RWPE1 (cell line): ENCODE measurements at regions not wholly inside any gene's neighbourhood (a gene's known extent, or its start where the extent isn't known, plus 50 kb on each side); places are given as distances from the start of the nearest gene placed in this dataset.

Experiments
- CTCF ChIA-PET: fragments of 350-600 bp; sonication (Branson Sonifier 250); formaldehyde crosslinking; extraction: SDS; loops from one replicate; lab custom pipeline; 2021; lab: Yijun Ruan, JAX
- POLR2A ChIA-PET: fragments of 400-600 bp; formaldehyde crosslinking; extraction: SDS; loops from one replicate; lab custom pipeline; 2020; ENCODE audit warnings: antibody characterized with exemption; ENCODE audit not compliant: low non-redundant PET; lab: Yijun Ruan, JAX
- DNase-seq: peaks from one replicate; pipeline ENCODE4 v3.0.0; 2012; ENCODE audit warnings: low spot score
- H3K27ac ChIP-seq: fragments of 450-650 bp; 2 replicates; pipeline ENCODE4 v1.5.1; 2017
- TF ChIP-seq, protein P1 (sequence below): fragments of 450-650 bp; conservative IDR thresholded peaks from 2 replicates; pipeline ENCODE4 v1.5.1; 2017; ENCODE audit warnings: low read depth, mild to moderate bottlenecking

DNA sequence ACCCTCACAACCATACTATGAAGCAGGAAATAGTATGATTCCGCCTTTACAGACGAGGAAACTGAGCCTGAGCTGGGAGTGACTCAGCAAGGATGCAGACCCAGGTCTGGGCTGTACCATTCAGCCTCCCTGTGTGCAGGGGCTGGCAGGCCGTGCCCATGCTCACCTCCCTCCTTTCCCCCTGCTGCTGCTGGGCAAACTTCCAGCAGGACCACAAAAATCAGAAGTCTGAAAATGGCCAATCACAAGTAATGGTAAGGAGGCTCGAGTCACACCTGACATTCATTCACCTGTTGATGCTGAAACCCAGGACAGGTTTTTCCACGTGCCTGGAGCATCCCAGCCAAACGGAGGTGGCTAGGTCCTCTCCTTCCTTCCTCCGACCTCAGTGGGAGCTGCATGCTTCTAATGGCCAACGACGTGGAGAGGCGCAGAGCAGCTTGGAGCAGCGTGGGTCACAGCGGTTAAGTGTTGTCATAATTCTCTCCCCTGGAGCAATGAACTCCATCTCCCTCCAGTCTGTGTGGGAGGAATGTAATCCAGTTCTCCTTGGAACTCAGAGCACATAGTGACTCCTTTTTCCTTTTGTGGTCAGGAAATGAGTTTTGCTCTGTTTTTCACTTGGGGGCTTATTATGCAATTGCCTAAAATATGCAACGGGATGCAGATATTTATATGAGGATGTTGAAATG, 371.7 kb downstream of the BCOR start:
- no peak overlapping the region for H3K27ac ChIP-seq
- TF ChIP-seq, protein P1, sequence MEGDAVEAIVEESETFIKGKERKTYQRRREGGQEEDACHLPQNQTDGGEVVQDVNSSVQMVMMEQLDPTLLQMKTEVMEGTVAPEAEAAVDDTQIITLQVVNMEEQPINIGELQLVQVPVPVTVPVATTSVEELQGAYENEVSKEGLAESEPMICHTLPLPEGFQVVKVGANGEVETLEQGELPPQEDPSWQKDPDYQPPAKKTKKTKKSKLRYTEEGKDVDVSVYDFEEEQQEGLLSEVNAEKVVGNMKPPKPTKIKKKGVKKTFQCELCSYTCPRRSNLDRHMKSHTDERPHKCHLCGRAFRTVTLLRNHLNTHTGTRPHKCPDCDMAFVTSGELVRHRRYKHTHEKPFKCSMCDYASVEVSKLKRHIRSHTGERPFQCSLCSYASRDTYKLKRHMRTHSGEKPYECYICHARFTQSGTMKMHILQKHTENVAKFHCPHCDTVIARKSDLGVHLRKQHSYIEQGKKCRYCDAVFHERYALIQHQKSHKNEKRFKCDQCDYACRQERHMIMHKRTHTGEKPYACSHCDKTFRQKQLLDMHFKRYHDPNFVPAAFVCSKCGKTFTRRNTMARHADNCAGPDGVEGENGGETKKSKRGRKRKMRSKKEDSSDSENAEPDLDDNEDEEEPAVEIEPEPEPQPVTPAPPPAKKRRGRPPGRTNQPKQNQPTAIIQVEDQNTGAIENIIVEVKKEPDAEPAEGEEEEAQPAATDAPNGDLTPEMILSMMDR, result no peak
- POLR2A ChIA-PET, result no interaction called here
- CTCF ChIA-PET, result no interaction called here
- peak; percentile 5 for DNase-seq

DNA sequence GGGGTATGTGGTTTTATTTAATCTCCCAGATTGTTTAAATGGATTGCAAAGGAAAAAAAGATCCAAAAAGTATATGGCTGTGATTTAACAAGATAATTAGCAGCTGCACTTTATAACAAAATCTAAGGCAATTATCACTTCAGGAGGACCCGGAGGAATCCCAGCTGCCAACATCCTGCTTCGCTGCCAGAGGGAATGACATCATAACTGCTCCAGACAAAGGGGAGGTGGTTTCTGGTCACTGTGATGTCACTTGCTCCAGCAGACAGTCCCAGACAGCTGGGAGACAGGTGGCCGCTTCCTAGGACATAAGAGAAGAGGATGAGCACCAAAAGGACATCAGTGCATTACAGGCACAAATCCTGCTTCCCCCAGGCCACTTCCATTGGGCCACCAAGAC, 371.0 kb downstream of the BCOR start:
- no peak for DNase-seq
- TF ChIP-seq, protein P1, result no peak
- CTCF ChIA-PET, result no interaction called here
- POLR2A ChIA-PET, result no interaction called here
- no peak overlapping the region for H3K27ac ChIP-seq

DNA sequence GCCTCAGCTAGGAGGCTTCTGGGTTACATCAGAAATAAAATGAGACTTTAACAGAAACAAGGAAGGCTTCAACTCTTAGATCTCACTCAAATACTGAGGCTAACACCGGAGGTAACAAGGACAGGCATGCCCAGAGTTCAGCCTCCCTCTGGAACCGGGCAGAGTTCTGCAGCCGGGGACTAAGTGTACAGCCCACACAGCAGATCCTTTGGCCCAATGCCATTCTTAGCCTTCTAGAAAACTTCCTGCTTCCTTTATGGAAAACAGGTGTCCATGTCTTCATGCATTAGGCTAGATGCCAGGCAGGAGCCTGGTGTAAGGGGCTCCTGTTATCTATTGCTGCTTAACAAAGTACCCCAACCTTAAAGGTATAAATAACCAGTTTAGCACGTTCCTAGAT, 369.7 kb downstream of the BCOR start:
- H3K27ac ChIP-seq, result peak overlapping the region; percentile 26; the same call in 1 of the 2 replicates
- TF ChIP-seq, protein P1, result no peak
- POLR2A ChIA-PET, result no interaction called here
- CTCF ChIA-PET, result no interaction called here
- no peak for DNase-seq

- ChIA-PET POLR2A (no interaction called here), CTCF (interaction anchor here (0.7 kb wide), 1 partner anchor 81 kb away, joined by 3 read pairs; no protein-coding TSS in a partner anchor)
- TF ChIP-seq, protein P1, result no peak
- DNase-seq, result no peak
- H3K27ac ChIP-seq, result no peak overlapping the region
These were observed 368.7 kb downstream of the BCOR start for GRCh38 chrX:39728852-39729598.

DNA sequence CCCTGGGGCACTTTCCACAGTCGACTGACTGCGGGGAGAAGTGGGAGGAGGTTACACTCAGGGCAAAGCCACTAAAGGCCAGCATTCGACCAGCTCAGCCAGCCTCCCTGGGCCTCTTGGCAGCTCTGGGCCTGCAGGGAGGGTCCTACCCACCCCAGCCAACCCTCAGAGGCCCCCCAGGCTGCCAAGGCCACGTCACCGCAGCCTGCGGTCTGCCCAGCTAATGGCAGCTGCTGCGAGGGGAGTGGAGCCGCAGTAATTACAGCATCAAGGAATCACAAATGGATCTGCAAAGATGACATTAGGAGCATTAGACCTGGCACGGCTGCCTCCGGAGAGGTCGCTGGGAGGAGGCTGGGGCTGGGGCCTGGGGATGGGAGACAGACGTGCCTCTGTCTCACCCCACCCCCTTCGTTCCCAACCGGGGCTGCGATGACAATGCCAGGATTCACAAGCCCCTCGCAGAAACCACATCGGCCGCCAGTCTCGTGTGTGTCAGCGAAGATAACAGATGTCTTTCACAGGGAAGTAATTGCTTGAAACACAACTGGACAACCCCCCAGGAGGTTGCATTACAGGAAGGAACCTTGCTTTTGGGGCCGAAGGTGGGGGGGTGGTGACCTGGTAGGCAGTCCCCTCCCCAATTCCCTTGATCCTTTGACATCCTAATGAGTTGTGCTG, 367.6 kb downstream of the BCOR start:
- ChIA-PET POLR2A (no interaction called here), CTCF (no interaction called here)
- TF ChIP-seq, protein P1, result no peak
- no peak overlapping the region for H3K27ac ChIP-seq
- no peak for DNase-seq

DNA sequence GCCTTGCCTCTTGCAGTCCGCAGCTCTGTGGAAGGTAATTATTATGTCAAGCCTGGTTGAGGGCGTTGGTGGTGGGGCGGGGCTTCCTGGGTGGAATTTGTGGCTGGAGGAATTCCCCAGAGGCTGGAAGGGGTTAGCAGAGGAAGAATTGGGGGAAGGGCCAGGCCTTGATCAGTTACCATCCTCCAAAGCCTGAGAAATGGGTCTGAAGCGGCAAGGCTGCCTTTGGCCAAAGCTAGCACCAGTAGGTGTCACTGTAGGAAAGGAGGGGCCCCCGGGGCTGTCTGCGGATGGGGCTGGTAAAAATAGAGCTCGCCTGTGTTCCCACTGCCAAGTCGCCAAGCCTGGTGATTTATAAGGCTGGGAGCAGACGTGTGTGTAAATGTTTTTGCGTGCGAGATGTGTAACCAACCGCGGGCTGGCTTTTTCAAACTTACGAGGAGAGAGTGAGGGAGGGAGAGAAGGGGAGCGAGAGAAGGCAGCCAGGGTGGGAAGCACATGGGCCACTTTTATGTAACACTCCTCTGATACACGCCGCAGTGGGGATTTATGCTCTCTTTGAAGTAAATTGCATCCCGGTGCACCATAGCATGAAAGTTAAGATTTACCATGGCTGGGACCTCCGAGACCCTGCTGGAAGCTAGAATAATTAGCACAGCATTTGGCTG, 367.0 kb downstream of the BCOR start:
- peak; percentile 8 for DNase-seq
- CTCF ChIA-PET, result no interaction called here
- POLR2A ChIA-PET, result no interaction called here
- TF ChIP-seq, protein P1, result peak; percentile 35
- H3K27ac ChIP-seq, result peak overlapping the region; percentile 29
